PC-3 (cell line): ENCODE measurements at regions not wholly inside any gene's neighbourhood (a gene's known extent, or its start where the extent isn't known, plus 50 kb on each side); places are given as distances from the start of the nearest gene placed in this dataset.

Experiments used
- ATAC-seq: fragments of 200-7000 bp; cut with Tn5 transposase; 2 replicates; pipeline ENCODE4 v1.9.1; 2020; ENCODE audit warnings: mild to moderate bottlenecking, moderate library complexity
- BruUV-seq: library from RNA; stranded (reverse); fragments of 400-500 nt; replicated peaks from 2 replicates; lab custom pipeline; 2021; lab: Mats Ljungman, UMichigan
- CTCF ChIA-PET: fragments of 300-600 bp; sonication (Branson Sonifier 250); formaldehyde crosslinking; loops from one replicate; lab custom pipeline; 2022; ENCODE audit warnings: antibody characterized with exemption; lab: Charles Lee
- POLR2A ChIA-PET: fragments of 300-600 bp; sonication (Branson Sonifier 250); formaldehyde crosslinking; loops from one replicate; lab custom pipeline; 2022; ENCODE audit warnings: antibody characterized with exemption; ENCODE audit not compliant: unreplicated experiment; lab: Charles Lee
- DNase-seq: peaks from one replicate; pipeline ENCODE4 v3.0.0-alpha.2; 2015
- H2AFZ ChIP-seq: fragments of 300-600 bp; sonication (generic); 2 replicates; pipeline ENCODE4 v1.6.0; 2016; ENCODE audit warnings: antibody characterized with exemption, low read length
- H3F3A ChIP-seq: fragments of 300-600 bp; sonication (generic); one replicate; pipeline ENCODE4 v1.6.0; 2017; ENCODE audit warnings: antibody characterized with exemption, low read length, control low read depth, mild to moderate bottlenecking; ENCODE audit not compliant: unreplicated experiment
- H3K27ac ChIP-seq: fragments of 300-600 bp; sonication (generic); 2 replicates; pipeline ENCODE4 v1.5.1; 2016; ENCODE audit warnings: mild to moderate bottlenecking, low read length
- H3K27me3 ChIP-seq: fragments of 300-600 bp; sonication (generic); 2 replicates; pipeline ENCODE4 v1.6.1; 2016; ENCODE audit warnings: low read length, mixed read lengths
- H3K36me3 ChIP-seq: fragments of 300-600 bp; sonication (generic); 2 replicates; pipeline ENCODE4 v1.6.1; 2016; ENCODE audit warnings: low read depth, mixed run types, low read length, mixed read lengths
- H3K4me1 ChIP-seq: fragments of 300-600 bp; sonication (generic); 2 replicates; pipeline ENCODE4 v1.5.1; 2016; ENCODE audit warnings: low read length; ENCODE audit not compliant: insufficient read depth
- H3K4me2 ChIP-seq: fragments of 300-600 bp; sonication (generic); 2 replicates; pipeline ENCODE4 v1.6.0; 2016; ENCODE audit warnings: low read length
- H3K4me3 ChIP-seq: fragments of 300-600 bp; sonication (generic); 2 replicates; pipeline ENCODE4 v1.5.1; 2016; ENCODE audit warnings: mild to moderate bottlenecking, low read length, mixed read lengths
- H3K79me2 ChIP-seq: fragments of 300-600 bp; sonication (generic); 2 replicates; pipeline ENCODE4 v1.6.1; 2017; ENCODE audit warnings: low read length, mixed read lengths
- H3K9ac ChIP-seq: fragments of 300-600 bp; sonication (generic); 2 replicates; pipeline ENCODE4 v1.6.0; 2016; ENCODE audit warnings: mild to moderate bottlenecking, low read length
- H3K9me2 ChIP-seq: fragments of 300-600 bp; sonication (generic); replicated peaks from 2 replicates; pipeline ENCODE4 v1.6.1; 2016; ENCODE audit warnings: mixed run types, low read length, mixed read lengths
- H3K9me3 ChIP-seq: fragments of 300-600 bp; sonication (generic); 2 replicates; pipeline ENCODE4 v1.6.1; 2016; ENCODE audit warnings: low read length, mixed read lengths
- H4K20me1 ChIP-seq: fragments of 300-600 bp; sonication (generic); 2 replicates; pipeline ENCODE4 v1.6.1; 2016; ENCODE audit warnings: low read length, mixed read lengths
- CTCF ChIP-seq: fragments of 300-600 bp; sonication (generic); conservative IDR thresholded peaks from 2 replicates; pipeline ENCODE4 v1.5.1; 2017; ENCODE audit warnings: antibody characterized with exemption, low read depth, mild to moderate bottlenecking, low read length
- EZH2 ChIP-seq: fragments of 300-600 bp; sonication (generic); IDR thresholded peaks from one replicate; pipeline ENCODE4 v1.6.1; 2017; ENCODE audit warnings: antibody characterized with exemption, mild to moderate bottlenecking, low read length; ENCODE audit not compliant: unreplicated experiment
- EZH2phosphoT487 ChIP-seq: fragments of 300-600 bp; sonication (generic); IDR thresholded peaks from 2 replicates; pipeline ENCODE4 v1.6.1; 2018; ENCODE audit warnings: mild to moderate bottlenecking, antibody characterized with exemption, low read length, borderline replicate concordance
- intact Hi-C: fragments of 100-400 bp; cut with micrococcal nuclease; formaldehyde crosslinking; loops from 2 replicates; pipeline ENCODE4 v1.9.0; 2023

- DNase-seq (peak; percentile 62), ATAC-seq (peak; percentile 69)
- no peaks in the 10 kb centered on the region for H3K27me3 ChIP-seq
- no peaks in the 10 kb centered on the region for H4K20me1 ChIP-seq
- H3K27ac ChIP-seq, result peak overlapping the region; percentile 89
- TF ChIP-seq EZH2 (no peak), CTCF (peak; percentile 79)
- H3K36me3 ChIP-seq, result no peaks in the 10 kb centered on the region
- H3K4me2 ChIP-seq, result 0 out of 2 replicates have a peak overlapping the region, but pooled peaks have one; percentile 13
- no peak overlapping the region for H3K4me3 ChIP-seq
- H3K9ac ChIP-seq, result peak overlapping the region; percentile 77
- BruUV-seq, result no TSS peak
- CTCF ChIA-PET, result no interaction called here
- POLR2A ChIA-PET, result no interaction called here
- no peaks in the 10 kb centered on the region for H3K9me2 ChIP-seq
- H2AFZ ChIP-seq, result peak overlapping the region; percentile 65
- H3K79me2 ChIP-seq, result no peaks in the 10 kb centered on the region
- H3K4me1 ChIP-seq, result peaks cover 21% of the 10 kb centered on the region
- H3K9me3 ChIP-seq, result 0 out of 2 replicates have a peak, but pooled peaks cover 3% of the 10 kb centered on the region
- H3F3A ChIP-seq, result no peaks in the 10 kb centered on the region
- intact Hi-C loops, result loop anchor here (2.0 to 10.0 kb wide), 5 partner anchors 74 to 442 kb away; no protein-coding TSS in a partner anchor
These were observed 2018.4 kb downstream of the NCAM2 start for GRCh38 chr21:23016617-23017016.

GRCh38 chr21:23017989-23018388 is 2019.8 kb downstream of the NCAM2 start:
- peak overlapping the region; percentile 77 for H3K9ac ChIP-seq
- H3K9me2 ChIP-seq, result no peaks in the 10 kb centered on the region
- no peaks in the 10 kb centered on the region for H3K79me2 ChIP-seq
- ATAC-seq, result peak; percentile 79
- H2AFZ ChIP-seq, result no peak overlapping the region
- H3K4me2 ChIP-seq, result no peak overlapping the region; the same call in 1 of the 2 replicates
- 0 out of 2 replicates have a peak, but pooled peaks cover 3% of the 10 kb centered on the region for H3K9me3 ChIP-seq
- H4K20me1 ChIP-seq, result no peaks in the 10 kb centered on the region
- H3K27ac ChIP-seq, result peak overlapping the region; percentile 89
- no TSS peak for BruUV-seq
- peak; percentile 59 for DNase-seq
- H3K36me3 ChIP-seq, result no peaks in the 10 kb centered on the region
- no peak for TF ChIP-seq EZH2phosphoT487
- TF ChIP-seq EZH2, result no peak
- TF ChIP-seq CTCF, result no peak
- H3K4me3 ChIP-seq, result no peak overlapping the region
- H3K4me1 ChIP-seq, result peaks cover 21% of the 10 kb centered on the region
- no peaks in the 10 kb centered on the region for H3K27me3 ChIP-seq
- ChIA-PET CTCF (interaction anchor here (0.5 to 1.4 kb wide), 7 partner anchors 18 to 443 kb away, joined by 3 to 8 read pairs (median 4); no protein-coding TSS in a partner anchor), POLR2A (interaction anchor here (0.6 kb wide), 1 partner anchor 526 kb away, joined by 3 read pairs; no protein-coding TSS in a partner anchor)
- intact Hi-C loops, result loop anchor here (2.0 to 10.0 kb wide), 5 partner anchors 76 to 443 kb away; no protein-coding TSS in a partner anchor
- H3F3A ChIP-seq, result no peaks in the 10 kb centered on the region

GRCh38 chr21:23020969-23021368 is 2022.8 kb downstream of the NCAM2 start:
- ATAC-seq (no peak), DNase-seq (no peak)
- Histone ChIP-seq H3K9me2 (no peaks in the 10 kb centered on the region), H3K27me3 (no peaks in the 10 kb centered on the region), H3K27ac (no peak overlapping the region), H2AFZ (no peak overlapping the region), H4K20me1 (no peaks in the 10 kb centered on the region), H3K4me2 (no peak overlapping the region), H3K9me3 (0 out of 2 replicates have a peak, but pooled peaks cover 3% of the 10 kb centered on the region), H3K79me2 (no peaks in the 10 kb centered on the region), H3K4me1 (peaks cover 21% of the 10 kb centered on the region), H3K9ac (no peak overlapping the region), H3F3A (no peaks in the 10 kb centered on the region), H3K36me3 (no peaks in the 10 kb centered on the region), H3K4me3 (no peak overlapping the region)
- no peak for TF ChIP-seq EZH2
- TF ChIP-seq CTCF, result no peak
- TF ChIP-seq EZH2phosphoT487, result no peak
- BruUV-seq, result no TSS peak
- ChIA-PET CTCF (no interaction called here), POLR2A (no interaction called here)
- intact Hi-C loops, result no loop called here
